Endothelial cell of umbilical vein (primary cell): ENCODE measurements at regions not wholly inside any gene's neighbourhood (a gene's known extent, or its start where the extent isn't known, plus 50 kb on each side); places are given as distances from the start of the nearest gene placed in this dataset.

ENCODE experiments used
- BruUV-seq: library from RNA; stranded (reverse); fragments of 400-500 nt; replicated peaks from 2 replicates; lab custom pipeline; 2021; lab: Mats Ljungman, UMichigan
- CTCF ChIA-PET: fragments of 300-600, 350-600 bp; sonication (Branson Sonifier 250); formaldehyde crosslinking; loops from one replicate; lab custom pipeline; 2021; ENCODE audit warnings: antibody characterized with exemption, inconsistent platforms; lab: Charles Lee
- POLR2A ChIA-PET: fragments of 300-600, 350-600 bp; sonication (Branson Sonifier 250); formaldehyde crosslinking; loops from one replicate; lab custom pipeline; 2021; ENCODE audit warnings: antibody characterized with exemption, inconsistent platforms; lab: Charles Lee
- DNase-seq: peaks from one replicate; pipeline ENCODE4 v3.0.0-alpha.2; 2011; ENCODE audit warnings: low read depth, low spot score
- FAIRE-seq: peaks from 2 replicates; lab custom pipeline; 2011; peaks lifted over from hg19 to GRCh38; lab: Jason Lieb, UNC
- H2AFZ ChIP-seq: 2 replicates; pipeline ENCODE4 v1.6.0; 2012; ENCODE audit warnings: low read depth, low read length, control low read depth, inconsistent platforms
- H3K27ac ChIP-seq: 2 replicates; pipeline ENCODE4 v1.5.1; 2011; ENCODE audit warnings: low read depth, mild to moderate bottlenecking, control low read depth, low read length, moderate library complexity; ENCODE audit not compliant: insufficient read depth
- H3K27me3 ChIP-seq, 2 experiments: 2 replicates each; pipeline versions ENCODE4 v1.6.0 to v1.6.1; 2011; ENCODE audit warnings: low read length in 2 of 2, mixed read lengths in 1 of 2; ENCODE audit not compliant: control insufficient read depth in 2 of 2, insufficient read depth in 2 of 2
- H3K36me3 ChIP-seq, 2 experiments: 2 replicates in 1 of 2; 3 replicates in 1 of 2; pipeline ENCODE4 v1.5.1; 2011; ENCODE audit warnings: low read length in 2 of 2, mild to moderate bottlenecking in 1 of 2, moderate library complexity in 1 of 2; ENCODE audit not compliant: control insufficient read depth in 2 of 2, insufficient read depth in 2 of 2; ENCODE audit errors: extremely low read depth in 1 of 2
- H3K4me1 ChIP-seq: 3 replicates; pipeline ENCODE4 v1.5.1; 2011; ENCODE audit warnings: mild to moderate bottlenecking, low read length; ENCODE audit not compliant: control insufficient read depth, insufficient read depth; ENCODE audit errors: extremely low read depth
- H3K4me2 ChIP-seq: 2 replicates; pipeline ENCODE4 v1.6.1; 2011; ENCODE audit warnings: low read length, control low read depth, mixed read lengths; ENCODE audit not compliant: insufficient read depth
- H3K4me3 ChIP-seq, 3 experiments: fragments of 200-600 bp in 1 of 3; sonication (generic), shearing (Covaris generic) in 1 of 3; replicated peaks in 1 of 3; 2 replicates each; pipeline ENCODE4 v1.5.1; 2011 to 2016; ENCODE audit warnings: control low read depth in 3 of 3, low read length in 3 of 3, mild to moderate bottlenecking in 2 of 3, inconsistent platforms in 1 of 3, low read depth in 1 of 3, moderate library complexity in 1 of 3; ENCODE audit not compliant: insufficient read depth in 1 of 3
- H3K79me2 ChIP-seq: 2 replicates; pipeline ENCODE4 v1.6.0; 2012; ENCODE audit warnings: low read length, inconsistent platforms; ENCODE audit not compliant: control insufficient read depth, insufficient read depth
- H3K9ac ChIP-seq: replicated peaks from 2 replicates; pipeline ENCODE3; 2011; ENCODE audit warnings: low read length, control low read depth; ENCODE audit not compliant: insufficient read depth; ENCODE audit errors: extremely low read depth
- H3K9me1 ChIP-seq: replicated peaks from 3 replicates; pipeline ENCODE4 v1.6.0; 2011; ENCODE audit warnings: mild to moderate bottlenecking, low read length; ENCODE audit not compliant: control insufficient read depth, insufficient read depth; ENCODE audit errors: extremely low read depth
- H3K9me3 ChIP-seq: replicated peaks from 2 replicates; pipeline ENCODE4 v1.5.1; 2012; ENCODE audit warnings: low read length, inconsistent platforms; ENCODE audit not compliant: control insufficient read depth, insufficient read depth
- H4K20me1 ChIP-seq: replicated peaks from 2 replicates; pipeline ENCODE3; 2011; ENCODE audit warnings: mild to moderate bottlenecking, low read length; ENCODE audit not compliant: control insufficient read depth, insufficient read depth; ENCODE audit errors: extremely low read depth
- EZH2 ChIP-seq: IDR thresholded peaks from 2 replicates; pipeline ENCODE4 v1.6.1; 2012; ENCODE audit warnings: borderline replicate concordance, low read depth, mild to moderate bottlenecking, moderate library complexity, low read length, inconsistent platforms; ENCODE audit not compliant: severe bottlenecking
- FOS ChIP-seq: IDR thresholded peaks from 2 replicates; pipeline ENCODE4 v1.6.1; 2011; ENCODE audit warnings: mild to moderate bottlenecking, low read length, moderate library complexity, borderline replicate concordance; ENCODE audit not compliant: insufficient read depth
- GATA2 ChIP-seq: IDR thresholded peaks from 2 replicates; pipeline ENCODE4 v1.7.0; 2011; ENCODE audit warnings: low read depth, mild to moderate bottlenecking, moderate library complexity, mixed read lengths, low read length; ENCODE audit not compliant: insufficient read length, insufficient read depth
- JUN ChIP-seq: IDR thresholded peaks from 2 replicates; pipeline ENCODE4 v1.6.1; 2011; ENCODE audit warnings: borderline replicate concordance, low read depth; ENCODE audit not compliant: insufficient read length, insufficient read depth
- MYC ChIP-seq: IDR thresholded peaks from one replicate; pipeline ENCODE4 v1.6.1; 2011; ENCODE audit warnings: mild to moderate bottlenecking, low read depth, low read length
- POLR2A ChIP-seq: IDR thresholded peaks from 2 replicates; pipeline ENCODE4 v1.6.1; 2012; ENCODE audit warnings: low read depth, mild to moderate bottlenecking, control low read depth, low read length
- POLR2AphosphoS5 ChIP-seq: IDR thresholded peaks from 2 replicates; pipeline ENCODE4 v1.6.1; 2012; ENCODE audit warnings: low read depth, mild to moderate bottlenecking, control low read depth, low read length, moderate library complexity; ENCODE audit not compliant: insufficient read depth
- dilution Hi-C: fragments of 300-500 bp; cut with MboI; formaldehyde crosslinking; loops from one replicate; pipeline ENCODE4 v1.15.0; 2019; ENCODE audit warnings: low sequenced_read_pairs; ENCODE audit not compliant: extremely low pct_ligation_motif_present
- intact Hi-C: fragments of 100-400 bp; cut with micrococcal nuclease; formaldehyde crosslinking; loops from one replicate; pipeline ENCODE4 v1.10.0; 2022
- TF ChIP-seq, protein P1 (sequence below), 2 donors: IDR thresholded peaks; 1 replicate in 1 of 2; 2 replicates in 1 of 2; pipeline ENCODE4 v1.5.1; 2011; ENCODE audit warnings: low read length in 2 of 2, mild to moderate bottlenecking in 2 of 2, moderate library complexity in 2 of 2, control low read depth in 1 of 2, inconsistent platforms in 1 of 2, low read depth in 1 of 2; ENCODE audit not compliant: insufficient read depth in 1 of 2; ENCODE audit errors: extremely low read depth in 1 of 2
- TF ChIP-seq, protein P2 (sequence below): IDR thresholded peaks from 2 replicates; pipeline ENCODE4 v1.6.1; 2011; ENCODE audit not compliant: insufficient read depth, insufficient read length

DNA sequence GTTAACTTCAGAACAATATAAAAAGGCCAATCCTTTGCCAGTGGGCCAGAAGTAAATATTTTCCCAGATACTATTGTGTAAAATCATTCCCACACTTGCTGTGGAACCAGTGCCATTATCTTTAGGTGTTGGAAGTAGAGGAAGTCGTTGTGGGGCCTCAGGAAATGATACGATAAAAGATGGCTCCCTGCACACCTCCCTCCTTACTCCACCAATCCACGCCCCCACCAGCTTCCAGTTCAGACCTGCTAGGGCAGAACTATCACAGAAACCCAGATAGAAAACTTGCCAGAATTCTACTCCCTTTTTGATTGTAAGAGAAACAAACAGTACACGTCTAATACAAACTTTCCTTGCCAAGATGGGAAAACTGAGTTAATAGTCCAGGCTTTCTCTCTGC is 173.0 kb upstream of the FMN2 start:
- no peaks in the 10 kb centered on the region for H3K9me1 ChIP-seq
- DNase-seq, result no peak
- TF ChIP-seq POLR2A, result no peak
- TF ChIP-seq FOS, result no peak
- TF ChIP-seq, protein P1, sequence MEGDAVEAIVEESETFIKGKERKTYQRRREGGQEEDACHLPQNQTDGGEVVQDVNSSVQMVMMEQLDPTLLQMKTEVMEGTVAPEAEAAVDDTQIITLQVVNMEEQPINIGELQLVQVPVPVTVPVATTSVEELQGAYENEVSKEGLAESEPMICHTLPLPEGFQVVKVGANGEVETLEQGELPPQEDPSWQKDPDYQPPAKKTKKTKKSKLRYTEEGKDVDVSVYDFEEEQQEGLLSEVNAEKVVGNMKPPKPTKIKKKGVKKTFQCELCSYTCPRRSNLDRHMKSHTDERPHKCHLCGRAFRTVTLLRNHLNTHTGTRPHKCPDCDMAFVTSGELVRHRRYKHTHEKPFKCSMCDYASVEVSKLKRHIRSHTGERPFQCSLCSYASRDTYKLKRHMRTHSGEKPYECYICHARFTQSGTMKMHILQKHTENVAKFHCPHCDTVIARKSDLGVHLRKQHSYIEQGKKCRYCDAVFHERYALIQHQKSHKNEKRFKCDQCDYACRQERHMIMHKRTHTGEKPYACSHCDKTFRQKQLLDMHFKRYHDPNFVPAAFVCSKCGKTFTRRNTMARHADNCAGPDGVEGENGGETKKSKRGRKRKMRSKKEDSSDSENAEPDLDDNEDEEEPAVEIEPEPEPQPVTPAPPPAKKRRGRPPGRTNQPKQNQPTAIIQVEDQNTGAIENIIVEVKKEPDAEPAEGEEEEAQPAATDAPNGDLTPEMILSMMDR (IDR thresholded peaks at IDR 0.05; ENCODE audit: extremely low read depth in 1 of 2, insufficient read depth in 1 of 2, low read depth in 1 of 2, low read length in 2 of 2), result no peak
- no peak for TF ChIP-seq GATA2
- H3K4me1 ChIP-seq, result no peaks in the 10 kb centered on the region
- FAIRE-seq, result no peak
- no peak overlapping the region for H3K9ac ChIP-seq
- H3K27me3 ChIP-seq, result no peaks in the 10 kb centered on the region
- no peaks in the 10 kb centered on the region for H4K20me1 ChIP-seq
- H3K27ac ChIP-seq, result no peak overlapping the region
- ChIA-PET CTCF (no interaction called here), POLR2A (no interaction called here)
- no peak overlapping the region for H3K4me2 ChIP-seq
- intact Hi-C loops, result no loop called here
- no TSS peak for BruUV-seq
- H3K4me3 ChIP-seq, result no peak overlapping the region
- dilution Hi-C loops, result no loop called here
- H3K36me3 ChIP-seq, result no peaks in the 10 kb centered on the region
- H2AFZ ChIP-seq, result no peak overlapping the region
- H3K9me3 ChIP-seq, result peaks cover 4% of the 10 kb centered on the region
- H3K79me2 ChIP-seq, result no peaks in the 10 kb centered on the region

DNA sequence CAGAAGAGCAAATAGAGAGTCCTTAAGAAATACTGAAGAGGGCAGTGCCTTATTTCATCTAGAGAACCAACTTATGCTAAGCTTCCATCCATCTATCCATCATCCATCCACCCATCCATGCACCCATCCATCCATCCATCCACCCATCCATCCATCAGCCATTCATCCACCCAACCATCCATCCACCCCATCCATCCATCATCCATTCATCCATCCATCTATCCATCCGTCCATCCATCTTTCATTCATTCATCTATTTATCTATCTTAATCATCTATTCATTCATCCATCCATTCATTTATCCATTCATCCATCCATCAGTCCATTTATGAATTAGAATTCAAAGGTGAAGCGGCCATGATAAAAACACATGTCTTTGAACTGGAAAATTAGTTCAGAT is 171.5 kb upstream of the FMN2 start:
- no peak overlapping the region for H3K4me3 ChIP-seq
- CTCF ChIA-PET, result no interaction called here
- no peaks in the 10 kb centered on the region for H3K79me2 ChIP-seq
- intact Hi-C loops, result no loop called here
- no peaks in the 10 kb centered on the region for H3K36me3 ChIP-seq
- no peak overlapping the region for H3K4me2 ChIP-seq
- DNase-seq, result no peak
- POLR2A ChIA-PET, result no interaction called here
- BruUV-seq, result no TSS peak
- dilution Hi-C loops, result no loop called here
- no peak for FAIRE-seq
- H2AFZ ChIP-seq, result no peak overlapping the region
- no peaks in the 10 kb centered on the region for H3K4me1 ChIP-seq
- H3K9ac ChIP-seq, result no peak overlapping the region
- no peaks in the 10 kb centered on the region for H3K9me1 ChIP-seq
- H3K9me3 ChIP-seq, result peaks cover 4% of the 10 kb centered on the region
- no peak overlapping the region for H3K27ac ChIP-seq
- no peaks in the 10 kb centered on the region for H4K20me1 ChIP-seq
- TF ChIP-seq JUN (no peak), EZH2 (no peak), POLR2A (no peak), FOS (no peak), GATA2 (no peak), MYC (no peak), POLR2AphosphoS5 (no peak)
- TF ChIP-seq, protein P1 (IDR thresholded peaks at IDR 0.05; ENCODE audit: extremely low read depth in 1 of 2, insufficient read depth in 1 of 2, low read depth in 1 of 2, low read length in 2 of 2), result no peak
- TF ChIP-seq, protein P2, sequence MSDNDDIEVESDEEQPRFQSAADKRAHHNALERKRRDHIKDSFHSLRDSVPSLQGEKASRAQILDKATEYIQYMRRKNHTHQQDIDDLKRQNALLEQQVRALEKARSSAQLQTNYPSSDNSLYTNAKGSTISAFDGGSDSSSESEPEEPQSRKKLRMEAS, result no peak
- H3K27me3 ChIP-seq, result no peaks in the 10 kb centered on the region
